ENCODE measurements at regions not wholly inside any gene's neighbourhood (a gene's known extent, or its start where the extent isn't known, plus 50 kb on each side); places are given as distances from the start of the nearest gene placed in this dataset.

- Histone ChIP-seq H3K27me3 (no peaks in the 10 kb centered on the region), H3K4me1 (no peaks in the 10 kb centered on the region), H3K4me3 (no peak overlapping the region), H3K36me3 (no peaks in the 10 kb centered on the region), H3K9me3 (no peaks in the 10 kb centered on the region), H3K27ac (no peak overlapping the region)
- ATAC-seq (ENCODE audit: low FRiP score in 2 of 2) (no peak), DNase-seq (no peak)
- TF ChIP-seq CTCF (IDR thresholded peaks at IDR 0.05) (no peak), POLR2A (IDR thresholded peaks at IDR 0.05) (no peak), POLR2AphosphoS5 (IDR thresholded peaks at IDR 0.05) (no peak), EP300 (IDR thresholded peaks at IDR 0.05) (no peak)
- 67 to 72% methylated on average over 3 of the region's 3 CpGs for WGBS, 2 donors
These were observed 69.4 kb upstream of the STXBP5L start for GRCh38 chr3:120838441-120839091.

GRCh38 chr3:120839120-120839519 lies 68.9 kb upstream of the STXBP5L start:
- Histone ChIP-seq H3K36me3 (no peaks in the 10 kb centered on the region), H3K4me3 (no peak overlapping the region), H3K27ac (no peak overlapping the region), H3K9me3 (no peaks in the 10 kb centered on the region), H3K4me1 (no peaks in the 10 kb centered on the region), H3K27me3 (no peaks in the 10 kb centered on the region)
- 48 to 52% methylated on average over 4 of the region's 4 CpGs for WGBS, 2 donors
- ATAC-seq (ENCODE audit: low FRiP score in 2 of 2) (no peak), DNase-seq (no peak)
- TF ChIP-seq CTCF (IDR thresholded peaks at IDR 0.05) = no peak
- TF ChIP-seq POLR2A (IDR thresholded peaks at IDR 0.05) = no peak
- TF ChIP-seq POLR2AphosphoS5 (IDR thresholded peaks at IDR 0.05) = no peak
- TF ChIP-seq EP300 (IDR thresholded peaks at IDR 0.05) = no peak

GRCh38 chr3:120841264-120841663 lies 66.7 kb upstream of the STXBP5L start:
- 93 to 100% methylated on average over 1 of the region's 1 CpG for WGBS, 2 donors
- TF ChIP-seq POLR2AphosphoS5 (IDR thresholded peaks at IDR 0.05) (no peak), EP300 (IDR thresholded peaks at IDR 0.05) (no peak), CTCF (IDR thresholded peaks at IDR 0.05) (no peak), POLR2A (IDR thresholded peaks at IDR 0.05) (no peak)
- DNase-seq = no peak
- Histone ChIP-seq H3K4me3 (no peak overlapping the region), H3K27ac (no peak overlapping the region), H3K36me3 (no peaks in the 10 kb centered on the region), H3K9me3 (no peaks in the 10 kb centered on the region), H3K27me3 (no peaks in the 10 kb centered on the region), H3K4me1 (no peaks in the 10 kb centered on the region)
- no peak for ATAC-seq (ENCODE audit: low FRiP score in 2 of 2)

- DNase-seq = no peak
- no peak overlapping the region for H3K4me3 ChIP-seq
- no peaks in the 10 kb centered on the region for H3K27me3 ChIP-seq
- H3K36me3 ChIP-seq = no peaks in the 10 kb centered on the region
- ATAC-seq (ENCODE audit: low FRiP score in 2 of 2) = no peak
- WGBS, 2 donors = 66 to 73% methylated on average over 2 of the region's 2 CpGs
- H3K4me1 ChIP-seq = no peaks in the 10 kb centered on the region
- no peak overlapping the region for H3K27ac ChIP-seq
- TF ChIP-seq CTCF (IDR thresholded peaks at IDR 0.05) (no peak), POLR2AphosphoS5 (IDR thresholded peaks at IDR 0.05) (no peak), EP300 (IDR thresholded peaks at IDR 0.05) (no peak), POLR2A (IDR thresholded peaks at IDR 0.05) (no peak)
- no peaks in the 10 kb centered on the region for H3K9me3 ChIP-seq
These were observed 61.9 kb upstream of the STXBP5L start for GRCh38 chr3:120846073-120846472.

GRCh38 chr3:120848503-120848902 lies 59.5 kb upstream of the STXBP5L start:
- ATAC-seq (ENCODE audit: low FRiP score in 2 of 2) (no peak), DNase-seq (no peak)
- H3K27me3 ChIP-seq = no peaks in the 10 kb centered on the region
- TF ChIP-seq POLR2AphosphoS5 (IDR thresholded peaks at IDR 0.05) = no peak
- no peak for TF ChIP-seq CTCF (IDR thresholded peaks at IDR 0.05)
- no peak for TF ChIP-seq EP300 (IDR thresholded peaks at IDR 0.05)
- TF ChIP-seq POLR2A (IDR thresholded peaks at IDR 0.05) = no peak
- no peak overlapping the region for H3K27ac ChIP-seq
- no peaks in the 10 kb centered on the region for H3K4me1 ChIP-seq
- no peaks in the 10 kb centered on the region for H3K9me3 ChIP-seq
- no peaks in the 10 kb centered on the region for H3K36me3 ChIP-seq
- H3K4me3 ChIP-seq = no peak overlapping the region
- WGBS, 2 donors = 81 to 95% methylated on average over 2 of the region's 2 CpGs

Data from upper lobe of left lung (tissue), 6 donors.